Stimulated activated CD4-positive, alpha-beta T cell treated with anti-CD3 and anti-CD28 coated beads, Interleukin-2, amount 100 ng/mL, for 48 hours (primary cell): ENCODE measurements at regions not wholly inside any gene's neighbourhood (a gene's known extent, or its start where the extent isn't known, plus 50 kb on each side); places are given as distances from the start of the nearest gene placed in this dataset.

Experiments used
- DNase-seq, 2 donors: peaks; one replicate each; pipeline ENCODE4 v3.0.0-alpha.2; 2020

DNA sequence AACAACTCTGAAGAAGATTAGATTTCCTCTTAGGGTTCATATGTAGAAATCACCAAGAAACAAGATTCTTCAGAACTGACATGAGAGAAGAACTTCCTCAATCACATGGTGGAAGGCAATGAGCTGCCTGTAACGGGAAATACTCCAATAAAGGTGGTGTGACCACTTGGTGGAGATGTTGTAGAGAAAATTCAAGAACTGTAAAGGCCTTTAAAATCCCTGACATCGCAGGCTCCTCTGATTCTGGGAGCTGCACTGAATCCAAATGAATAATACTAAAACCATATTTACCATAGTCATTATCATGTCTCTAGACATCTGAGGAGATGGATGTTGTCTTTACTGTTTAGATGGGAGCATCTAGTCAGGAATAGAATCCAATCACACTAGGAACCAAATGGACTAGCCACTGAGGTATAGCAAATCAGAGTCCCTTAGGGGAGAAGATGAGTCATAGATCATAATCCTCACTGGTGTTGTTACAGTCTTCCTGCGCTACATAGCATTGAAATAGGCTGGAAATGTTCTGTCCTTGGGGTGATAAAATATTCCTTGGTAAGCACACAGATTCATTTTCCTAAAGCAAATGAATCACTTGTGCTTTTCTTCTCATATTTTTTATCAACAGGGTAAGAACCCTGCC, 321.6 kb upstream of the TENM4 start:
- DNase-seq: no peak

DNA sequence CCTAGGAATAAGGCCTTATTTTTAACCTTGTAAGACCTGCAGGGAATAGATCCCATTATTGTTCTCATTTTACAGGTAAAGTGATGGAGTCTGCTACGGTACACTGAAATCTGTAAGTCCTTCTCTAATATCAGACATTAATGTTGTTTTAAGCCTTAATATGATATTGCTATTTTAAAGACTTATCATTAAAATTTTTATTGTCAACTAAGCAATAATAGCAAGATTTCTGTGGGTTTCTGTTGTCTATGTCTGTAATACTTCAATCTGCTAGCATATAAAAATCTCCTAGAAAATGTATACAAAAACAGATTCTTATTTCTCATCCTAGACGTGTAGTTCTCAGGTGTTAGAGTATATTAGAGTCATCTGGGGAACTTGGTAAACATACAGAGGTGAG, 317.5 kb upstream of the TENM4 start:
- DNase-seq: no peak

DNA sequence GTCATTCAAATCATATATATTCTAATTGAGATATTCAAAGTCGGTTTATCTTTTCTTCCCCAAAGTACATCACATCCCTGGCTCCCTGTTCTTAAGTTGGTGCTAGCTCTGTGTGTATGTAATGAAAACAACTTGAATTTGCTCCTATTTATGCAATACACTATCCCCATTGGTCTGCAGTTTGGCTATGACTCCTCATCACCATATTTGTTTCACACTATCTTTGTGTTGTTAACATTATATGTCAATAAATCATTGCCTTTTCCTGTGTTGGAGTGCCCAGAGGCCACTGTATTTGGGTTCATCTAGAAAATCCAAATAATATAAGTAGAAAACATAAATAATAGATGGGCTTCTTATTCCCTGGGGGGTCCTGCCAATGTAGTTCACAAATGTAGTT, 306.6 kb upstream of the TENM4 start:
- DNase-seq: no peak

DNA sequence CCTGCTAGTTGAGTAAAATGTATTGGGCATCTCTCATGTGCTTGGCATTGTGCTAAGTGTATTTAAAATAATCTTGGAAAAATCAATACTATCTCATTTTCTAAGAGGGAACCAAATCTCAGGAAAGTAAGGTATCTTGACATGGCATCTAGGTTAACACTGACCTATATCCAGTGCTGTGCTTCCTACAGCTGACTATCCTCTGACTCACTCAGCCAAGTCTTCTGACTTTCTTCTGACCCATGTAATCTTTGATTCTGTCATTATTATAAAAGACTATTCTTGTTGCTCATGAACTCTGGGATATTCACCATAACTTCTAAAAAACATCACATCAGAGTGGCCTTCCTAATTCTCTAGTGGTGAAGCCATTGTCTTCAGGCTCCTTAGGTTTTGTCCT, 304.1 kb upstream of the TENM4 start:
- no peak for DNase-seq

GRCh38 chr11:79742176-79742575, 301.3 kb upstream of the TENM4 start:
- DNase-seq: no peak

DNA sequence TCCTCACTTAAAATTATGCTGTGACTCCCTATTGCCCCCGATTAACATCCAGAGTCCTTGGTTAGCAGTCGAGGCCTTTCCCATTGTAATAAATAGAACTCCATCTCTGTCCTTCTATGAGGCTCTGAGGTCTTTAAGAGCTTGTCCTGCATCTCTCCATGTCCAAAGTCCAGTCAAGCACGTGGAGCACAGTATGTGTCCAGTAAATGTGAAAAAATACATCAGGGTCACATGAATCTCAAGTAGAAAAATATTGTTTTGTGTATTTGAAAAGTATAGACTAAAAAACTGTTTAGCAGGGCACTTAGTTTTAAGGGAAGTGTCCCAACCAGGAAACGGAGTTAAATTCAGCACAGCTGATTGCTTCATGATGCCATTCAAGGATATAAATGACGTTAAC, 298.8 kb upstream of the TENM4 start:
- no peak for DNase-seq

- no peak for DNase-seq
Observed at GRCh38 chr11:79727221-79727620, 286.4 kb upstream of the TENM4 start.

GRCh38 chr11:79720115-79720514, 279.3 kb upstream of the TENM4 start:
- no peak for DNase-seq

- DNase-seq: no peak
Observed at GRCh38 chr11:79708319-79708932, 267.6 kb upstream of the TENM4 start.

- no peak for DNase-seq
Observed at GRCh38 chr11:79705648-79706047, 264.8 kb upstream of the TENM4 start.

DNA sequence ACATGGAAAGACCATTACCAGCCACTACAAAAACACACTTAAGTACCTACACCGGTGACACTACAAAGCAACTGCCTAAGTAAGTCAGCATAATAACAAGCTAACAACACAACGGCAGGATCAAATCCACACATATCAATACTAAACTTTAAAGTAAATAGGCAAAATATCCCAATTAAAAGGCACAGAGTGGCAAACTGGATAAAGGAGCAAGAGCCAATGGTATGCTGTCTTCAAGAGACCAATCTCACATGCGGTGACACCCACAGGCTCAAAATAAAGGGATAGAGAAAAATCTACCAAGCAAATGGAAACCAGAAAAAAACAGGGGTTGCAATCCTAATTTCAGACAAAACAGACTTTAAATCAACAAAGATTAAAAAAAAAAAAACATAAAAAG, 261.5 kb upstream of the TENM4 start:
- DNase-seq: no peak

DNA sequence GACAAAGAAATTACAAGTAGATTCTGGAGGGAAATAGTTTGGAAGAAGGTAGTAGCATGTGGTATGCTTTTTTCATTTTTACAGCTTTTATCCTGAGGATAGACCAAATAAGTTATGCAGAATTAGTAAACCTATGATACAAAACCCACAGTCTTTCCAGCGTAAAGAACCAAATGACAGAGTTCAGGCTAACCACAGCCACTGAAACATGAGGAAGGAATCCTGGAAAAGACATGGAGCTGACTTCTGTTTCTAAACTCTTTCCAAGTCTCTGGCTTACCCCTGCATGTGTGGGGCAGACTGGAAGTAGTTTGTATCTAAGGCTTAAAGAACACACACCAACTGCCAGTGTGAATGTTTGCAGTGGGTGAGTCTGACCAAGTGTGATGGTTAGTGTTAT, 258.4 kb upstream of the TENM4 start:
- no peak for DNase-seq

DNA sequence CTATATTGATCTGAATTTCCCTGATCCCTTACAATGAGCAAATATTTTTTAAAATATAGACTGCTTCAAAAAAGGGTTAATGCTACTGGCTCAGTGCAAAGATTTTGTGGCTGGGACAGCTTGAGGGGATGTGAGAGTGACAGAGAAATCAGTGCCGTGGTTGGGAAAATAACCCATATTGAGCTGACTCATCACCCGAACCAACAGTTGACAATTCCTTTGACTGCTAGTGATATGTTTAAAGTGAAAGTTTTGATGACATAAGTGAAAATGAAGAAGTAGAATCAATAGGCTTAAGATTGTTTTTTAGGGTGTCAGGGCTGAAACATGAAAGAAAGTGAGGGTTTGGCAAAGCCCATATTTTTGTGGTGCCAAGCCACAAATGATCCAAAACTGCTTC, 257.1 kb upstream of the TENM4 start:
- no peak for DNase-seq

GRCh38 chr11:79694368-79694767, 253.5 kb upstream of the TENM4 start:
- no peak for DNase-seq

GRCh38 chr11:79691445-79691844, 250.6 kb upstream of the TENM4 start:
- DNase-seq: no peak

- DNase-seq: no peak
Observed at GRCh38 chr11:79686703-79687419, 246.0 kb upstream of the TENM4 start.

DNA sequence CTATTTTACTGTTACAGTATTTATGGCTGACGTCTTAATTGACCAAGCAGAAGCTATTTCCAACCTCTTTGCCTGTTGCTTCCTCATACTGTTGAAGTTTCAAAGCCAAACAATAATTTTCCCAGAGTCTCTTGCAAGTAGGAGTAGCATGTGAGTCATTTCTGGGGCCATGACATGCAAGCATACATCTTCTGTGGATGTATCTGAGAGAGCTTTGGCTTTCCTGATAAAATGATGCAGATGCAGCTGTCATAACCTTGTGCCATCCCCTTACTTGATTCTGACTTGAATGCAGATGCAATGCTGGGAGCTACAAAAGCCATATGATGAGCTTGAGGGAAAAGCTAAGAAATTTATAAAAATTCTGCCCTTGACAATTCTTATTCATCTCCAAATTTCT, 243.1 kb upstream of the TENM4 start:
- no peak for DNase-seq

DNA sequence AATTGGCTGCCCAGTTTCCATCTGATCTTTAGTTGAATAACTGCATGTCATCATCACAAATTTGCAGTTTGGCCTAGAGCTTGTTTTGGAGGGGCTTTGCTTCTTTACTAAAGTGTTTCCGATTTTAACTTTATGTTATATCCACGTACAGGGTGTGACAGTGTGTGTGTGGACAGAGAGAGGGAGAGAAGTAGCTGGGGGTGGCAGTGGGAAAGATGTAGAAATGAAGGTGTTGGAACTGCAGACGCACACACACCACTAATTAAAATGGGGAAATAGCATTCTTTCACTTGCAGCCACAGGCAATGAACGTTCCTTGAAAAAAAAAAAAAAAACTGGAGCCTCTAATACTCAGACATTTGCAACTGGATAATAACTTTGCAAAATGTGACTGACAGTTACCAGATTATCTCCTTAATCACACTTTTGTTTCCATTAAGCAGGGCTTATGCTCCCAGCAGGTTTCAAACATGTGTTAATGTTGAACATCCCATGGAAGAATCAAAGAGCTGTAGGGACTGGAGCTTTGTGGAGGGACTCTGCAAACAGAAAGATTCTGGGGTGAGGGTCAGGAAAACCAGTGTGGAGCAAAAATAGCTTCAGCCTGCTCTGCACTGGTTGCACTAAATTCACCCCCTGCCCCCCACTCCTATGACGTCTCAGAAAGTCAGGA, 238.1 kb upstream of the TENM4 start:
- no peak for DNase-seq

- no peak for DNase-seq
Observed at GRCh38 chr11:79676396-79676795, 235.6 kb upstream of the TENM4 start.

- DNase-seq: no peak
Observed at GRCh38 chr11:79675081-79675480, 234.3 kb upstream of the TENM4 start.

- DNase-seq: no peak
Observed at GRCh38 chr11:79672786-79673185, 232.0 kb upstream of the TENM4 start.

GRCh38 chr11:79671401-79671800, 230.6 kb upstream of the TENM4 start:
- DNase-seq: no peak

- no peak for DNase-seq
Observed at GRCh38 chr11:79670882-79671281, 230.1 kb upstream of the TENM4 start.

GRCh38 chr11:79668575-79668974, 227.7 kb upstream of the TENM4 start:
- DNase-seq: no peak
